ENCODE measurements at regions not wholly inside any gene's neighbourhood (a gene's known extent, or its start where the extent isn't known, plus 50 kb on each side); places are given as distances from the start of the nearest gene placed in this dataset.

DNA sequence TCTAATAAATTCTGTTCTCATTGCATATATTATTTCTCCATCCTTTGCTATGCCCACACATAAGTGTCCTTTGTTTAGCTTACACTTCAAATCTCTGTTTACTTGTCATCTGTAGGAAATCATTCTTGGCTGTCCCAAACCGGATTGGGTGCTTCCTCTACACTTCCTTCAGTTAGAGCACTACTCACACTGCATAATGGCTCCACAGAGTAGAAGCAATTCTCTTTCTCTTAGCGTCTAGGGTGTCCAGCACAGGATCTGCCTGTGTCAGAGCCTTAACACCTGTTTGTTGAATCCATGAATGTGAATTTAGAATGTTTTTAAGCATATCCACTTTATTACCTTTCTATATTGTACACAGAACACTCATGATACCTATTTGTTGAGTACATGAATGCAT, 87.0 kb upstream of the BMP2 start:
- H3K4me3 ChIP-seq (ENCODE audit: low read depth, low read length) = no peak overlapping the region
- TF ChIP-seq MYC (IDR thresholded peaks at IDR 0.05; ENCODE audit: low read depth, low read length) = no peak
- TF ChIP-seq, protein P1, sequence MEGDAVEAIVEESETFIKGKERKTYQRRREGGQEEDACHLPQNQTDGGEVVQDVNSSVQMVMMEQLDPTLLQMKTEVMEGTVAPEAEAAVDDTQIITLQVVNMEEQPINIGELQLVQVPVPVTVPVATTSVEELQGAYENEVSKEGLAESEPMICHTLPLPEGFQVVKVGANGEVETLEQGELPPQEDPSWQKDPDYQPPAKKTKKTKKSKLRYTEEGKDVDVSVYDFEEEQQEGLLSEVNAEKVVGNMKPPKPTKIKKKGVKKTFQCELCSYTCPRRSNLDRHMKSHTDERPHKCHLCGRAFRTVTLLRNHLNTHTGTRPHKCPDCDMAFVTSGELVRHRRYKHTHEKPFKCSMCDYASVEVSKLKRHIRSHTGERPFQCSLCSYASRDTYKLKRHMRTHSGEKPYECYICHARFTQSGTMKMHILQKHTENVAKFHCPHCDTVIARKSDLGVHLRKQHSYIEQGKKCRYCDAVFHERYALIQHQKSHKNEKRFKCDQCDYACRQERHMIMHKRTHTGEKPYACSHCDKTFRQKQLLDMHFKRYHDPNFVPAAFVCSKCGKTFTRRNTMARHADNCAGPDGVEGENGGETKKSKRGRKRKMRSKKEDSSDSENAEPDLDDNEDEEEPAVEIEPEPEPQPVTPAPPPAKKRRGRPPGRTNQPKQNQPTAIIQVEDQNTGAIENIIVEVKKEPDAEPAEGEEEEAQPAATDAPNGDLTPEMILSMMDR (IDR thresholded peaks at IDR 0.05; ENCODE audit: low read depth, low read length) = no peak
- TF ChIP-seq POLR2A (IDR thresholded peaks at IDR 0.05; ENCODE audit: extremely low read depth, insufficient read length) = no peak
- TF ChIP-seq, protein P2, sequence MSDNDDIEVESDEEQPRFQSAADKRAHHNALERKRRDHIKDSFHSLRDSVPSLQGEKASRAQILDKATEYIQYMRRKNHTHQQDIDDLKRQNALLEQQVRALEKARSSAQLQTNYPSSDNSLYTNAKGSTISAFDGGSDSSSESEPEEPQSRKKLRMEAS (IDR thresholded peaks at IDR 0.05; ENCODE audit: low read depth, low read length) = no peak
- no peak for DNase-seq (ENCODE audit: low read depth)

DNA sequence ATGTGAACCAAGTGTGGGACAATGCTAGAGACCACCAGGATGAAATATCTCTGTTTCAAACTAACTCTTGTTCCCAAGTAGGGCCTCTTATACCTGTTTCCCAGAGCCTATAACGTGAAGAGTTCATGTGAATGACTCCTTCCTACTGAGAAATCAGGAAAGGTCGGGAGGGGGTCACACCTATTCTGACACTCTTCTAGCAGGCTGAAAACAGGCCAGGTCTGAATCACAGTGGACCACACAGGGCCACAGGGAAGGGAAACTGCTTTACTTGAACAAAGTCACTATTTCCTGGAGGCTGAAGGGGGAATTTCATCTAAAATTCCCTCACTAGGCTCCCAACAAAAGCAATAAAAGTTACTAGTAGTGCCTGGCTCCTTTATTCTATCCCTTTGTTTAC, 88.4 kb upstream of the BMP2 start:
- TF ChIP-seq, protein P2 (IDR thresholded peaks at IDR 0.05; ENCODE audit: low read depth, low read length) = no peak
- TF ChIP-seq, protein P1 (IDR thresholded peaks at IDR 0.05; ENCODE audit: low read depth, low read length) = no peak
- TF ChIP-seq POLR2A (IDR thresholded peaks at IDR 0.05; ENCODE audit: extremely low read depth, insufficient read length) = no peak
- no peak for TF ChIP-seq MYC (IDR thresholded peaks at IDR 0.05; ENCODE audit: low read depth, low read length)
- no peak for DNase-seq (ENCODE audit: low read depth)

DNA sequence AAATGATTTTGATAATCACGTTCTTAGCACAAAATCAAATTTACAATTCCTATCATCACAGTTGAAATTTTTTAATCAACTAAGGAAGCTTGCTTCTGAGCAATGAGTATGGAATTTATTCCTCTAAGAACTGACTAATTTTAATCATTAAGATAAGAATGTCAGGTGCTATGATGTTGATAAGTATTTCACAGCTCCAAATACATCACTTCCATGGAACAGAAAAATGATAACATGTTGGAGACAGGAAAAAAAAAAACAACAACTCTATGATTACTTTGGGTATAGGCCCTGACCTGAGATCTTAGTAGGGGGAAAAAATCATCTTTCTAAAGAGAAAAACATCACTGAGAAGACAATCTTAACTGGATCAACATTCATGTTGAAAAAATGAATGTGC, 89.4 kb upstream of the BMP2 start:
- H3K4me3 ChIP-seq (ENCODE audit: low read depth, low read length) = no peak overlapping the region
- TF ChIP-seq MYC (IDR thresholded peaks at IDR 0.05; ENCODE audit: low read depth, low read length) = no peak
- no peak for TF ChIP-seq POLR2A (IDR thresholded peaks at IDR 0.05; ENCODE audit: extremely low read depth, insufficient read length)
- TF ChIP-seq, protein P1 (IDR thresholded peaks at IDR 0.05; ENCODE audit: low read depth, low read length) = no peak
- TF ChIP-seq, protein P2 (IDR thresholded peaks at IDR 0.05; ENCODE audit: low read depth, low read length) = no peak
- no peak for DNase-seq (ENCODE audit: low read depth)

More for the DNA sequence above, 88.4 kb upstream of the BMP2 start:
- no peak overlapping the region for H3K4me3 ChIP-seq (ENCODE audit: low read depth, low read length)

DNA sequence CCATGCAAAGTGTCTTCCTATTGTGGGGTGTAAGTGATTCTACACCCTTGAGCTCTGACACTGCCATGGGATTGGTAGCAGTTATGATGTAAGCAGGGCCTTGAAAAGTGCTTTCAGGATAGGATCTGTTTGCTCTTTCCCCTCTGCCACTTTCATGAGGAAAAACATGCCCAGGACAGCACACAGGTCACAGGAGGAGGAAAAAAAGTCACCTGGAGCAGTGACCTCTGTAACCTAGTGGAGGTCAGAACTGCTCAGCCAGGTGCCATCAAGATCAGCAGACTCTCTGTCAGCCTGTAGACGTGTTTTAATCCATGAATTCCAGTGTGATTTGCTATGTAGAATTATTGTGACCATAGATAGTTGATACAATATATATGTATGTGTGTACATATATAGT, 92.7 kb upstream of the BMP2 start:
- no peak overlapping the region for H3K4me3 ChIP-seq (ENCODE audit: low read depth, low read length)
- DNase-seq (ENCODE audit: low read depth) = no peak
- TF ChIP-seq, protein P2 (IDR thresholded peaks at IDR 0.05; ENCODE audit: low read depth, low read length) = no peak
- TF ChIP-seq POLR2A (IDR thresholded peaks at IDR 0.05; ENCODE audit: extremely low read depth, insufficient read length) (no peak), MYC (IDR thresholded peaks at IDR 0.05; ENCODE audit: low read depth, low read length) (no peak)
- TF ChIP-seq, protein P1 (IDR thresholded peaks at IDR 0.05; ENCODE audit: low read depth, low read length) = no peak

DNA sequence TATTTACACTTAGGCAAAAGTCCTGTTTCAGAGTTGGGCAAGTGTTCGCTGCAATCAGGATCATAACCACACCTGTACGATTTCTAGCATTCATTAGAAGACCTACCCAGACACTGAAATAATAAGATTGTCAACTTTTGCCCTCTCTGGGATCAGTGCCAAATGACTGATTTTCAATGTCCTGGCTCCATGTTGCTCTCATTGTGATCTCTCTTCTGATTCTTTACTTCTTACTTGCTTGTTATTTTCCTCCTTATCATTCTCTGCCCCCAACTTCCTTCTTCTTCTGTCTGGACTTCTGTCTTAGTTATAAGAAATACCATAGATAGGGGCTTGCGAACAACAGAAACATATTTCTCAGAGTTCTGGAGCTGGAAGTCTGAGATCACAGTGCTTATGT, 94.4 kb upstream of the BMP2 start:
- no peak overlapping the region for H3K4me3 ChIP-seq (ENCODE audit: low read depth, low read length)
- DNase-seq (ENCODE audit: low read depth) = no peak
- TF ChIP-seq MYC (IDR thresholded peaks at IDR 0.05; ENCODE audit: low read depth, low read length) = no peak
- TF ChIP-seq, protein P2 (IDR thresholded peaks at IDR 0.05; ENCODE audit: low read depth, low read length) = no peak
- TF ChIP-seq POLR2A (IDR thresholded peaks at IDR 0.05; ENCODE audit: extremely low read depth, insufficient read length) = no peak
- TF ChIP-seq, protein P1 (IDR thresholded peaks at IDR 0.05; ENCODE audit: low read depth, low read length) = no peak

DNA sequence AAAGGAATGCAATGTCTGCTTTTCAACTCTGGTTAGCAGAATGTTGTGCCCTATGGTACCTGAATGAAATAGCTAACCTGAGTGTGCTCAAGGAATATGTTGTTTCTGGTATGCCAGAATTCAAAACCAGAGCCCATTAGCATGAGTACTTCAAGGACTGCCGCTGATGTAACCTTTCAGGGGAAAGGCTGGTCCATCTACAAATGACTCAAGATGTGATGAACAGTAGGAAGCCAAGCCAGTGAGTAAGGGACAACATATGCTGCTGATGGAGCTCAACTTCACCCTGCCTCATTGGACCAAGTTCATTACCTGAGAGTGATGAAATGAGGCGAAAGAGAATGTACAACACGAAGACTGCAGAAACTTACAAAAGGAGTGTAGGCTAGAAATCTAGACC, 95.7 kb upstream of the BMP2 start:
- H3K4me3 ChIP-seq (ENCODE audit: low read depth, low read length) = no peak overlapping the region
- TF ChIP-seq, protein P1 (IDR thresholded peaks at IDR 0.05; ENCODE audit: low read depth, low read length) = no peak
- TF ChIP-seq, protein P2 (IDR thresholded peaks at IDR 0.05; ENCODE audit: low read depth, low read length) = no peak
- no peak for DNase-seq (ENCODE audit: low read depth)

Data from NB4 (cell line).